RWPE2 (cell line): ENCODE measurements at regions not wholly inside any gene's neighbourhood (a gene's known extent, or its start where the extent isn't known, plus 50 kb on each side); places are given as distances from the start of the nearest gene placed in this dataset.

ENCODE experiments used
- ATAC-seq: fragments of 200-7000 bp; cut with Tn5 transposase; 3 replicates; pipeline ENCODE4 v1.9.1; 2021; ENCODE audit warnings: low read depth
- DNase-seq: peaks from one replicate; pipeline ENCODE4 v3.0.0-alpha.2; 2020; ENCODE audit warnings: low spot score
- H3K27ac ChIP-seq: fragments of 450-650 bp; 2 replicates; pipeline ENCODE4 v1.5.1; 2017; ENCODE audit warnings: mild to moderate bottlenecking; ENCODE audit not compliant: poor library complexity, severe bottlenecking
- H3K27me3 ChIP-seq: fragments of 250-450 bp; sonication (Bioruptor Pico); 2 replicates; pipeline ENCODE4 v1.5.1; 2021; ENCODE audit warnings: mild to moderate bottlenecking, moderate library complexity; ENCODE audit not compliant: insufficient read depth, poor library complexity, severe bottlenecking
- H3K36me3 ChIP-seq: fragments of 250-450 bp; sonication (Bioruptor Pico); 2 replicates; pipeline ENCODE4 v1.5.1; 2020; ENCODE audit warnings: low read depth, mild to moderate bottlenecking, moderate library complexity
- H3K4me1 ChIP-seq: fragments of 250-450 bp; sonication (Bioruptor Pico); 2 replicates; pipeline ENCODE4 v1.5.1; 2021; ENCODE audit warnings: mild to moderate bottlenecking, moderate library complexity; ENCODE audit not compliant: insufficient read depth, poor library complexity, severe bottlenecking
- H3K4me3 ChIP-seq: fragments of 250-450 bp; sonication (Bioruptor Pico); 2 replicates; pipeline ENCODE4 v1.5.1; 2021; ENCODE audit warnings: mild to moderate bottlenecking, moderate library complexity; ENCODE audit not compliant: severe bottlenecking
- H3K9me3 ChIP-seq: fragments of 250-450 bp; sonication (Bioruptor Pico); 2 replicates; pipeline ENCODE4 v1.5.1; 2021; ENCODE audit warnings: mild to moderate bottlenecking, moderate library complexity; ENCODE audit not compliant: severe bottlenecking
- TF ChIP-seq, protein P1 (sequence below): fragments of 450-650 bp; IDR thresholded peaks from one replicate; pipeline ENCODE4 v1.5.1; 2017; ENCODE audit warnings: mild to moderate bottlenecking, moderate library complexity; ENCODE audit not compliant: poor library complexity, severe bottlenecking

DNA sequence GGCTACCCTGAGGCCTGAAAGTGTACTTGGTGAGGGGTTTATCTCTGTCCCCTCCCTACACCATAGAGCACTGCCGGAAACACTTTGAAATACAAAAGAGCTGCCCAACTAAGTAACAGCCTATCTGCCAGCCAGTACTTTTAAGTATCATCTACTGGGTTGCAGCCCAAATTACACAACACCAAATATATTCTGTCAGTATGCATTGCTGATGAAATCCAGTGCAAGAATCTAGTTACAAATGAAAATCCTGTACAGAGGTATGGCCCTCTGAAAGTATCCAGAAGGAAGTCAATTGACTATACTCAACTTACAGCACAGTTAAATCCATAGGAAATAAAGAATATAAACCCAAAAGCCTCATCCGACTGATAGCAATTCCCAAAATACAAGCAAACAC lies 280.8 kb downstream of the CCDC85A start:
- Histone ChIP-seq H3K36me3 (no peaks in the 10 kb centered on the region), H3K4me3 (no peak overlapping the region), H3K27me3 (no peaks in the 10 kb centered on the region), H3K4me1 (no peaks in the 10 kb centered on the region), H3K9me3 (no peaks in the 10 kb centered on the region), H3K27ac (no peak overlapping the region)
- ATAC-seq (no peak), DNase-seq (no peak)
- TF ChIP-seq, protein P1, sequence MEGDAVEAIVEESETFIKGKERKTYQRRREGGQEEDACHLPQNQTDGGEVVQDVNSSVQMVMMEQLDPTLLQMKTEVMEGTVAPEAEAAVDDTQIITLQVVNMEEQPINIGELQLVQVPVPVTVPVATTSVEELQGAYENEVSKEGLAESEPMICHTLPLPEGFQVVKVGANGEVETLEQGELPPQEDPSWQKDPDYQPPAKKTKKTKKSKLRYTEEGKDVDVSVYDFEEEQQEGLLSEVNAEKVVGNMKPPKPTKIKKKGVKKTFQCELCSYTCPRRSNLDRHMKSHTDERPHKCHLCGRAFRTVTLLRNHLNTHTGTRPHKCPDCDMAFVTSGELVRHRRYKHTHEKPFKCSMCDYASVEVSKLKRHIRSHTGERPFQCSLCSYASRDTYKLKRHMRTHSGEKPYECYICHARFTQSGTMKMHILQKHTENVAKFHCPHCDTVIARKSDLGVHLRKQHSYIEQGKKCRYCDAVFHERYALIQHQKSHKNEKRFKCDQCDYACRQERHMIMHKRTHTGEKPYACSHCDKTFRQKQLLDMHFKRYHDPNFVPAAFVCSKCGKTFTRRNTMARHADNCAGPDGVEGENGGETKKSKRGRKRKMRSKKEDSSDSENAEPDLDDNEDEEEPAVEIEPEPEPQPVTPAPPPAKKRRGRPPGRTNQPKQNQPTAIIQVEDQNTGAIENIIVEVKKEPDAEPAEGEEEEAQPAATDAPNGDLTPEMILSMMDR: no peak

- ATAC-seq (no peak), DNase-seq (no peak)
- no peaks in the 10 kb centered on the region for H3K9me3 ChIP-seq
- H3K36me3 ChIP-seq: no peaks in the 10 kb centered on the region
- TF ChIP-seq, protein P1: no peak
- no peaks in the 10 kb centered on the region for H3K4me1 ChIP-seq
- no peak overlapping the region for H3K4me3 ChIP-seq
- H3K27me3 ChIP-seq: no peaks in the 10 kb centered on the region
- no peak overlapping the region for H3K27ac ChIP-seq
Observed at GRCh38 chr2:56465491-56465890, 281.7 kb downstream of the CCDC85A start.

- no peaks in the 10 kb centered on the region for H3K36me3 ChIP-seq
- ATAC-seq: no peak
- no peaks in the 10 kb centered on the region for H3K27me3 ChIP-seq
- no peaks in the 10 kb centered on the region for H3K9me3 ChIP-seq
- H3K4me1 ChIP-seq: no peaks in the 10 kb centered on the region
- TF ChIP-seq, protein P1: no peak
- H3K4me3 ChIP-seq: no peak overlapping the region
- H3K27ac ChIP-seq: no peak overlapping the region
- no peak for DNase-seq
Observed at GRCh38 chr2:56473524-56473923, 289.7 kb downstream of the CCDC85A start.

- Histone ChIP-seq H3K9me3 (no peaks in the 10 kb centered on the region), H3K4me1 (no peaks in the 10 kb centered on the region), H3K4me3 (no peak overlapping the region), H3K27me3 (no peaks in the 10 kb centered on the region), H3K27ac (no peak overlapping the region), H3K36me3 (no peaks in the 10 kb centered on the region)
- no peak for DNase-seq
- ATAC-seq: peak; percentile 46
- TF ChIP-seq, protein P1: no peak
Observed at GRCh38 chr2:56474412-56475158, 290.8 kb downstream of the CCDC85A start.

DNA sequence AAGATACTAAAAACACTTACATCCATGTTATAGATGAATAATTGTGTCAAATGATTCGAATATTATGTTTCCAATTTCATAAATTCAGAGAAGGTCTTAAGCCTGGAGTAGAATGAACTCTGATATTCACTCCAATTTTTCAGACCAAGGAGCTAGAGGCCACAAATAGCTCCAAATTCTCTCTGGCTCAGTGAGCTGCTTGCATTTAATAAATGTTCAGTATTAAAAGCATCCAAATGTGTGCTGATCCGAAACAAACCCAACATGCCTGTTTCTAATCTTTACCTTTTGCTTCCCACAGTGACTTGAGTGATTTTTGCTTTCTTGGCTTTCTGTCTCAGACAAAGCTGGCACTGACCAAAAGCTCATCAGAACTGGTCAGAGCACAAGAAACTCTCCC lies 291.4 kb downstream of the CCDC85A start:
- Histone ChIP-seq H3K9me3 (no peaks in the 10 kb centered on the region), H3K4me3 (no peak overlapping the region), H3K36me3 (no peaks in the 10 kb centered on the region), H3K27ac (no peak overlapping the region), H3K4me1 (no peaks in the 10 kb centered on the region), H3K27me3 (no peaks in the 10 kb centered on the region)
- ATAC-seq (no peak), DNase-seq (no peak)
- TF ChIP-seq, protein P1: no peak
